ENCODE measurements at regions not wholly inside any gene's neighbourhood (a gene's known extent, or its start where the extent isn't known, plus 50 kb on each side); places are given as distances from the start of the nearest gene placed in this dataset.
A peak's percentile ranks its signal among the peaks of the same experiment; 100 is the strongest.
"Not testable (repeated sequence)": the region's sequence is repeated elsewhere in the genome, so short reads cannot be mapped to it uniquely, and the experiment has no call there.

DNA sequence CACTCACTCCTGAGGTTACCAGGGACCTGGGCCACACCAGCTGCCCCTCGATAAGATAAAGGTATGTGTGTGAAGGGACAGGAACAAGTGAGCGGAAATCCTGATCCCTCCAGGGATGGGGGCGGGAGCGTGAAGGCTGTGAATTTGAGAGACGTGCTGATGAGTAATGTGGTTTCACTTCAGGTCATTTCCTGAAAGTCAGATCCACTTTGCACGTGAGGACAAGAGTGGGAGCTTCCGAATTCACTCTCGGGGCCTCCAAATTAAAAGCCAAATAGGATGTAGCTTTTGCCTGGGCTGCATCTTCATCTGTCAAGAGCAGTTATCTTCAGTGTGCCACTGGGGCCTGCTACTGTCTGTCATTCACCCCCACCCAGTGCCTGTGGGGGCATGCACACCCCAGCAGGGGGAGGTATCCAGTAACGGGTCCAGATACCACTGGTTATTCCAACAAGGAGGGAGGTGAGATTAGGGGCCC lies 87.4 kb upstream of the LHX1 start:
- peak; percentile 7 for DNase-seq

DNA sequence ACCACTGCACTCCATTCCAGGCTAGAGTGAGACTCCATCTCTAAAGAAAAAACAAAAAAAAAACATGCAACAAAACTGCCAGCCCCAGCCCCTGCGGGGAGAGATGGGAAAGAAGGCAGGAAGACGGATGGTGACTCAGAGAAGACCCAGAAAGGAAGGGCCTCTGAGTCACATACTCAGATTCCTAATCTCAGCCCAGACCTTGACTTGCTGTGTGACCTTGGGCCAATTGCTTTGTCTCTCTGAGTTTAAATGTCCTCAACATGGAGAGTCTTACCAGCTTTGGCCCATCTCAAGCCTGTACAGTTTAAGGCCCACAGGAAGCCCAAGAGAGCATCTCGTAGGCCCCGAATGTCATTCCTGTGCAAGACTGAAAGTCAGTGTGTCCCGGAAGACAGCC lies 86.5 kb upstream of the LHX1 start:
- no peak for DNase-seq

DNA sequence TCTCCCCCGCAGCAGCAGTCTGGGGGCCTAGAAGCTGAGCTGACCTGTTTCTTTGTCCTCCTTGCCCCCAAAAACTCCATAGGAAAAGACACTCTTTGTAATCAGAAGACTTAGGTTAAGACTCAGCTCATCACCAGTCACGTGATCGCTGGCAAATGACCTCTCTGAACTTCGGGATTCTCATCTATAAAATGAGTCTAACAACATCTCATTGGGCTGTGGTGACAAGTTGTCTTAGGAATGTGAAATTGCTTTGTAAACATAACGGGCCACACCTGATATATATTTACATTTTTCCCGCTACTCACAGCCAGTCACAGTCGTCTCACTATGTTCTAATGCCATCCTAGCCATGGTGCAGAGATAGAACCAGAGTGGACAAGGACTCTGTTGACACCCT lies 86.0 kb upstream of the LHX1 start:
- no peak for DNase-seq

DNA sequence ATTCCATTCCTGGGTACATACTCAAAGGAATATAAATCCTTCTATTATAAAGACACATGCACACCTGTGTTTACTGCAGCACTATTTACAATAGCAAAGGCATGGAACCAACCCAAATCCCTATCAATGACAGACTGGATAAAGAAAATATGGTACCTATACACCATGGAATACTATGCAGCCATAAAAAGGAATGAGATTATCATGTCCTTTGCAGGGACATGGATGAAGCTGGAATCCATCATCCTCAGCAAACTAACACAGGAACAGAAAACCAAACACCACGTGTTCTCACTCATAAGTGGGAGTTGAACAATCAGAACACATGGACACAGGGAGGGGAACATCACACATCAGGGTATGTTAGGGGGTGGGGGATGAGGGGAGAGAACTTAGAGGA lies 84.8 kb upstream of the LHX1 start:
- not testable (repeated sequence) for DNase-seq

DNA sequence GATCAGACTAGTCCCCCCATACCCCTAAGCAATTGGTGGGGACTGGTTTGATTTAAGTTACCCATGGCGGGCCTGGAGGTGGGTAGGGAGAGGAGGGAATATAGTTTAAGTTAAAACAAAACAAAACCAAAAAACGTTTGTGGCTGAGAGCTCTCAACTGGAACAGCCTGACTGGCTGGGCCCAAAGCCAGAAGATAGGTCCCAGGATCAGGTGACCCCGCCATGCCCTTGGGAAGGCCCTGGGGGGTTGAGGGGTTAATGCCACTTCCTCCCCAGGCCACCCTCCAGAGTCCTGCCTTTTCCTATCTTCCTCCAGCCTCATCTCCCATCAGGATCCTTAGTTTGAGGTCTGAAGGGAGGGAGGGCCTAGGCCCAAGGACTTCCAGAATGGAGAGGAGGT lies 82.3 kb upstream of the LHX1 start:
- no peak for DNase-seq

DNA sequence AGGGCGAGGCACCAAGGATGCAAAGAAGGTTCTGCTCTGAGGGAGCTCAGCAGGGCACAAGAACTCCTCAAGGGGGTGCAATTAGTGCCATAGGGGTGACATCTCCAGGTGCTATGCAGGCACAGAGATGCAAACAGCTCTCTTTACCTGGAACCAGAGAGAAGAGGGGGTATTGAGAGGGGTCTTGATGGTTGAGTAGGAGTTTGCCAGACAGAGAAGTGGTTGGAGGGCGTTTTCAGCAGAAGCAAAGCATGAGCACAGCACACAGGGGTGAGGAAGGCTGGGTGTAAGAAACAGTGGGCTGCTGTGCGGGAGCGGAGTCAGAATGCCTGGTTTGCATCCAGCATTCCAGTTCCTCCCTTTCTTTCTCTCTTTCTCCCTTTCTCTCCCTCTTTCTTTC lies 81.8 kb upstream of the LHX1 start:
- DNase-seq = no peak

DNA sequence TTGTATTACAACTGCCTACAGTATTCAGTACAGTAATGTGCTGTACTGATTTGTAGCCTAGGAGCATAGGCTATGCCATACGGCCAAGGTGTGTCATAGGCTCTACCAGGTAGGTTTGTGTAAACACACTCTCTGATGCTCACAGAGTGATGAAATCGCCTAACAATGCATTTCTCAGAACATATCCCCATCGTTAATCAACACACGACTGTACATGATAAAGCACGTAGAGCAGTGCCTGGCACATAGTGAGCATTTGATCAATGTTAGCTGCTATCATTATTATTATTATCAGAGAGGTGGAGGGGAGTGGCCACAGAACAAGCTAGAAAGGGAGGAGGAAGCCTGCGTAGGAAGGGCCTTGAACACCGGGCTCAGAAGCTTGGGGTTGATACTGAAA lies 81.1 kb upstream of the LHX1 start:
- DNase-seq = no peak

DNA sequence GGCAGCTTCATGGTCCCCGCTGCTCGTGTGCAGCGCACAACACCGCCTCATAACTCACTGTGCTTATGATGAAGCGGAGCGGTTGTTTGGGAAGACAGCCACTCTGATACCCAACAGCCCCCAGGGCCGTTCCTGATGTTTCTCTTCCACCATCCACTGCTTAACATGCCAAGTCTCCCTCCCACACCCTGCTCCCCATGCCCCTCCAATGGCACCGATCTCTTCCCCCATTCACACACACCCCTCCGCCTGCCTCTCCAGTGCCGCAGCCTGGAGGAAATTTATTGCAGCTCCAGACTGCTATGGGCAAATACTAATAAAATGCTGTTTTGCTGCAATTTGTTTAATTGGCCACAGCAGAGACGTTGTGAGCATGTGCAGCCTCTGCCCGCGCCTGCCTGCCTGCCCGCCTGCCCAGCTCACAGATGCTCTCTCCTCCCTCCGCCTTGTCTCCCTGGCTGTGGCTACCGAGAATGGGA lies 80.3 kb upstream of the LHX1 start:
- no peak for DNase-seq

DNA sequence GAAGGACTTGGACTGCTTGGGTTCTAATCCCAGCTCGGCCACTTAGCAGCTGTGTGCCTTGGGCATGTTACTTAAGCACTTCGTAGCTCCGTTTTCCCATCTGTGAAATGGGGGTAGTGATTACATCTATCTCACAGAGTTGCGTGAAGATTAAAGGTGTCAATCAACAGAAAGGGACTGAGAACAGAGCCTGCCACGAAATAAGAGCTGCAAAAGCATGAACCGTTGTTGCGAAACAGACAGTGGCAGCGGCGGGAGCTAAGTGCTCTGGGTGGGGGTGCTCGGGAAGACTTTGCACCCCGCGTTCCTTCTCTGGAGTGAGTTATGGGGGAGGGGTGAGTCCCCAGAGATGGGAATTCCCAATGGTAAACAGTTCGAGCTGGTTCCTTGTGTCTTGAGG lies 79.6 kb upstream of the LHX1 start:
- no peak for DNase-seq

DNA sequence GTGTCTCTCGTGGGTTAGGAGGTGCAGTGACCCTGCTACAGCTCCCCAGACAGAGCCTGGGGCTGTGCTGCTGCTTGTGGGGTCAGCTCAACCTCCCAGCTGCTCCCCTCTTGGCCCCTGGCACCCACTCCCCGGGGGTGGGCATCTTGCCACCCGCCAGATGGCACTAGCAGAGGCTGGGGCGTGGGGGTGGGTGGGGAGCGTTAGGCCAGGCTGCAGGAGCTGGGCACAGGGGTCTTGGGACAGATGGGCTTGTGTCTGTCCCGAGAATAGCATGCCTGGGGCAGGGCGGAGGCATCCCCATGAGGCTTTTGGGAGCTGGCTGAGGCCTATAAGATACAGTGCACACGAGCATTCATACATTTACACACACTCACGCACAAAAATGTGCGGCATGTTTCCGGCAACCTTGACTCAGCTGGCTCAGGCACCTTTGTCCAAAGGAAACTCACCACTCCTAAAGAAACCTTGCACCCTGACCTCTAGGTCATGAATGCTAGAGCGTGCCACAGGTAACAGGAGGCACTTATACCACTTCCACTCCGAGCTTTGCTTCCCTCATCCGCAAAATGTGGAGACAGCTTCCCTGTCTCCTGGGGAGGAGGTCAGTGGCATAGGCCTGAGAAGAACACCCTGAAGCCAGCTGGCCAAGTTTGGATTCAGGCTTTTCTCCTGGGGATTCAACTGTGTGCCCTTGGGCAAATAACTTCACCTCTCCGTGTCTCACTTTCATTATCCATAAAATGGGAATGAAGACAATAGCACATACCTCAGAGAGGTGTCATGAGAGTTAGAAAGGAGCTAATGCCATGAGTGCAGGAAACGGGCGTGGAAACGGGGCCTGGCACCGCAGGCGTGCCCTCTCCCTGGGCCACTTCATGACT lies 78.9 kb upstream of the LHX1 start:
- DNase-seq = no peak

DNA sequence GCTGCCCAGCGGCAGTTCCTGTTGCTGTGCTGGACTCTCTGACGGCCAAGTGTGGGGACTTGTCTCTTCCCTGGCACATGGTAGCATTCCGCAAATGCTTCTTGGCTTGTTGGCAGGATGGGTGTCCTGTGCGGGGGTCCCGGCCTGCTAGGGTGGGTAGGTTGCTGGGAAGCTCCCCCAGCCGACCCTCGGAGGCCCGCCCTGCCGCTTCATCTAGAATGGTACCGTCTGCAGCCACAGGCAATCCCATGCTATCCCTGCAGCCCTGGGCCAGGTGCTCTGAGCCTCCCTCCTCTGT lies 78.3 kb upstream of the LHX1 start:
- no peak for DNase-seq

DNA sequence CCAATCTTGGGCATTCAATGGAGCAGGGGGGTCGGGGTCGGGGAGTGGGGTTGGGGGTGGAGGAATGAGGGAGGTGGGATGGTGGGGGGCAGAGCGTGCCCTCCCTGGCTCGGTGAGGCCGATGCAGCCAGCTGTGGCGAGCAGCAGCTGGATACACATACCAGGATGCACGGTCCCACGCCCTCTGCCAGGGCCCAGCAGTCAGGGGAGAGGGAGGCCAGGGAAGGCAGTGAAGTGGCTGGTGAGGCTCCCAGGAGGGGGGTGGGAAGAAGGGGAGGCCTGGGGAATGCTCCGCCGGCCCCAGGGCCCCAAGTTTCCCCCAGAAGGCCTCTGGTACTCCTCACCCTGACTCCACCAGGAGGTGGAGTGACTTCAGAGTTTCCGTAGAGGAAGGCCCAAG lies 77.6 kb upstream of the LHX1 start:
- DNase-seq = no peak

DNA sequence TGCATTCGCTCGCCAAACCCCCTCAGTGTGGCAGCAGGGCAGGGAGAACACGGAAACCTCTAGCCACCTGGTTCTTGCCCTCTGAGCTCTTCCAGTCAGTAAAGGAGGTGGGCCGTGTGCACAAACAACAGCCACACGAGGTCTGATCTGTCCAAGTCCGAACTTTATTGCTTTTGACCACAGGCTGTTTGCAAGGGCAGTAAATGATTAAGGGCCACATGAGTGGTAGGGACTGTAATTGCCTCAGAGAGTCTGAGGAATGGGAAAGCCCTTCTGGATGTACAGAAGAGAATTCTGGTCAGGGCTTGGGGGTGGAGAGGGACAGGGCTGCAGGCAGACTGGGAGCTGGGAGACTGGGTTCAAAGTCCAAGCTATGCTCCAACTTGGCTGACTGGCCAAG lies 75.7 kb upstream of the LHX1 start:
- DNase-seq = no peak

DNA sequence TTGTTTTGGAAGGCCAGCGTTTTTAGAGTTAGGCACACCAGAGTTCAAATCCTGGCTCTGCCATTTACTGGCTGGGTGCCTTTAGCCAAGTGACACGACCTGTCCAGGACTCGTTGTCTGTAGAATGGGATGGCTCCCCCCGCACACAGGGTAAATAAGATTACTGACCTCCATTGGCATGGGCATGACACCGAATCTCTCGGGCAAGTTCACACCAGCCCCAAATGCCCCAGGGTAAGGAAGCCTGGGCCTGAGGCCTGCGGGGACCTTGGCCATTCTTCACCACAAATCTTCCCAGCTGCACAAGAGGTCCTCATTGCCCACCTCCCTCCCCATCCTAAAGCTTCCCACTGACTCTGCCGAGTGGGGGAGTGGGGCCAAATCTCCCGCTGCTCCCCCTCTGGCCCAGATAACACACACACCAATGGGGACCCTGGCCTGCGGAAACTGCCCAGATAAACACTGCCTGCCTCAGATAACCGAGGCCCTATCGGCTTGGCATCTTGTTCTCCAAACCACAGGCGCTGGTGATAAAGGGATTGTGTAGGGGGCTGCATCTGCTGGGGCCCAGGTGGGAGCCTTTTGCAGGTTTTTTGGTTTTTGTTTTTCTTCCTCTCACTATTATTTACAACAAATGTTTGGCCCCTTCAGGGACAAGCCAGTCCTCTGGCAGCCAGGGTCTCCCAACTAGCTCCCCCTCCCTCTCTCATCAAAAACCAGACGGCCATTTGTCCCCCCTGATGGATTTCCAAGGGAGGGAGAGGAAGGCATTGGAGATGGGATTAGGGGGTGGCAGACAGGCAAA lies 75.0 kb upstream of the LHX1 start:
- DNase-seq = no peak

DNA sequence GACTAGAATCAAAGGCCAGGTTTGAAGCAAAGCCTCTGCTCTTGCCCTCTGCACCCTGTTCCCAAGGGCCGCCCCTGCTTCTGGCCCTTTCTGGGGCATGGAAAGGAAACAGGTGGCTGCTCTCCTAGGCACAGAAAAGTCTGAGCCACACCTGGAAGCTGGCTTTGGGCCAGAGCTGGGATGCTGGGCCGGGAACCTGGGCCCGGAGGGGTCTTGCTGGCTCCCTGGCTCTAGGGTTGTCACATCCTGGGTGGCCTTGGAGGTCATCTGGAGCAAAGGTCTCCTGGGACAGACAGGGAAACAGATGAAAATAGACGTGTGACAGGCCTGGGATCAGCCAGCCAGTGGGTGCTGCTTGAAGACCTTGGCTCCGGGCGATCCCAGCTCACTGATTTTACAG lies 74.1 kb upstream of the LHX1 start:
- DNase-seq = no peak

DNA sequence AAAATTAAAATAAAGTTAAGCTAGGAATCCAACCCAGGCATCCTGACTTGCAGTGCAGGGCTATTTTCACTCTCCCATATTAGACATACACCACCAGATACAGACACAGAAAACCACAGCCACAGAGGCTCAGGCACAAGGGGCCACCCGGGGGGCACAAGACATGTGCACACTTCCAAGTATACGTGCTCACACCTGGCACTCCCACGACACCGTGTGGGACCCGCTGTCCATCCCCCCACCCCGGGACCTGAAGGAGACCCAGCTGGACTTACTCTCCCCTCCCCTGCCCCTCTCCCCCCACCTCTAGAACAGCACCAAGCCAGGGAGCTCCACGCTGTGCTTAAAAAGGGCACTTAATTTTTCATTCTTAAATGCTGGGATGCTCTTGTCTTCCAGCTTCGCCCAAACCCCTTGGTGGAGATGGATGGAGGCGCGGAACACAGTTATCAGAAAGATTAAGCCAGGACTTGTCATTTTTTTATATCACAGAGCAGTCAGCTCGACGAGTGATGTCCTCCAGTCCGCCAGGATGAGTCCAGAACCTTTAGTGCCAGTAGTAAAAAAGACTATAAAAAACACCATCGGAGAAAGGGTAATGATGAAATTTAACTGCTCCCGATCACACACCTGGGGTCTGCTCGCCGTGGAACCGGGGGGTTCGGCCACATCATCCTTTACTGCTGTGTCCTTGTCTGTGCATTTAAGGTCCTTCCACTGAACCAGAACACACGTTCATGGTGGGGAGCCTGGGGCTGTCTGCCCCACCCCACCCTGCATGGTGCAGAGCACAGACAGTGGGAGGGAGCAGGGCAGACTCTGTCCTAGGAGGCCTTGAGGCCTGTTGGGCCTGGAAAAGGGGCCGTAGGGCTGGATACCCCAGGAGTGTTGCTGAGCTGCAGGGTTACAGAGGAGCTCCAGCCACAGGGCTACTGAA lies 73.3 kb upstream of the LHX1 start:
- no peak for DNase-seq

DNA sequence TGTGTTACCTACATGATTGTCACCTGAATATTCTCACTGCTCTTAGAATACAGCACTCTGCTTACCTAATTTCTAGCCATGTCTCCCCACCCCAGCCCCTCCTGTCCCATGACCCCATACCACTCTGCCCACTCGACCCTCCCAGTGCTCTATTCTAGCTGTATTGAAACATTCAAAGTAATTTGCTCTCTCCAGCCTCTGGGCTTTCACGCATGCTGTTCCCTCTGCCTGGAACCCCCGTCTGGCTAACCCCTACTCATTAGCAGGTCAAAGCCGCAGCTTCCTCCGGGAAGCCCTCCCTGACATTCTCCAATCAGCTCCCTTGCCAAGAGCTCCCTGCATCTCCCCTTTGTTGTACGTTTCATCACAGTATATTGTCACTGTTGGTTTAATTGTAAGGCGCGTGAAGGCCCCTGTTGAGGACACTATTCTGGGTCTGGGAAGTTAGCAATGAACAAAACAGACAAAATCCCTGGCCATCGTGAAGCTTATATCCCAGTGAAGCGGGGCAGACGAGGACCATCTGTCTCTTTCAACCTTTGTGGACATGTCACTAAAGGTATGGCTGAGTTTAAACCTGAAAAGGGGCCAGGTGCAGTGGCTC lies 72.3 kb upstream of the LHX1 start:
- DNase-seq = no peak

DNA sequence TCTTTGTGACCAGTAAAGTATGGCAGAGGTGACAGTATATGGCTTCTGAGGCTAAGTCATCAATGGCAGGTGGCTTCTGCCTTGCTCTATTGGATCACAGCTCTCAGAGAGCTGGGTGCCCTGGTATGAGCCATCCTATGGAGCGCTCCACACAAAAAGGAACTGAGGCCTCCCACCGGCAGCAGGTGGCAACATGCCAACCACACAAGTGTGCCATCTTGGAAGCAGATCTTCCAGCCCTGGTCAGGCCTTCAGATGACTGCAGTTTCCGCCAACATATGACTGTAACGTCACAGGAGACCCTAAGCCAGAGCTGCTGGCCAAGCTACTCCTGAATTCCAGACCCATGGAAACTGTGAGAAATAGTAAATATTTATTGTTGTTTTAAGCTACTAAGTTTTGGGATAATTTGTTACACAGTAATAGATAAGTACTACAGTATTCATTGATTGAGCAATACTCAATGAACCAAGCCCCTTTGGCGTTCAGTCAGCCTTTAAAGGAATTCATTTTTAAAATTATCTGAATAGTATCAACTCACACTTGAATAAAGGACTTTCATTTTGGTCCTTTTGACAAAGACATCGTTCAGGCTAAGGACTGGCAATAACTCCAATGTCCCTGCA lies 69.4 kb upstream of the LHX1 start:
- DNase-seq = no peak

DNA sequence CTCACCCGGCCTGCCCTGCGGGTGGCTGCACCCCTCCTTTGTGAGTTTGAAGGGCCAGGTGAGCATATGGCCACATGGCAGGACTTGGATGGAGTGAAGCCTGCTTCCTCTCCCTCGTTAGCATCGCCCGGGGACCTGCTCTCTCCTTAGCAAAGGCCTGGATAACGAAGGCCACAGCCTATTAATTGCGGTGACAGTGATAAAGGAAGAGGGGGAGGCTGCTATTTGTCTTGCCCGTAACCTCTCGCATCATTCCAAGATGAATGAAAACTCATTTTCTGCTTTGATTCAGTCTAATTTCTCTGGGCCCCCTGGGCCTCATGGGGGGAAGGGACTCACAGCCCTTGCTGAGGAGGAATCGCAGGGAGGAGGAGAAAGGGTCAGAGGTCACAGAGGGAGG lies 68.5 kb upstream of the LHX1 start:
- no peak for DNase-seq

DNA sequence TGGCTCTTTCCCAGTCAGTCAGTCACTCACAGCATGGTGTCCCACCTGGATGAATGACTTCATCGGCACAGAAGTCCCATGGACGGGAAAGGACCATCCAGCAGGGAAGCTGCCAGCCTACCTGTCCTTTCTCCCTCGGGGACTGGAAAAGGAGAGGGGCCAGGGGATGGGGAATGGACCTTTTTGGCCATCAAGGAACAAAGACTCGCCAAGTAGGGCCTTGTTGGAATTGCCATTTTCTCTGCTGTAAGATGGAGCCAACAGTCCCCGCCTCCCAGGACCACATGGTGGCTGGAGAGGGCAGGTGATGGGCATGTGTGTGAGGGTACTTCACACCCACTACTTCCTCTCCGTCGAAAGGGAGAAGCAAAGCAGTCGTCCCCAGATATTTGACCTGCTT lies 67.8 kb upstream of the LHX1 start:
- no peak for DNase-seq

DNA sequence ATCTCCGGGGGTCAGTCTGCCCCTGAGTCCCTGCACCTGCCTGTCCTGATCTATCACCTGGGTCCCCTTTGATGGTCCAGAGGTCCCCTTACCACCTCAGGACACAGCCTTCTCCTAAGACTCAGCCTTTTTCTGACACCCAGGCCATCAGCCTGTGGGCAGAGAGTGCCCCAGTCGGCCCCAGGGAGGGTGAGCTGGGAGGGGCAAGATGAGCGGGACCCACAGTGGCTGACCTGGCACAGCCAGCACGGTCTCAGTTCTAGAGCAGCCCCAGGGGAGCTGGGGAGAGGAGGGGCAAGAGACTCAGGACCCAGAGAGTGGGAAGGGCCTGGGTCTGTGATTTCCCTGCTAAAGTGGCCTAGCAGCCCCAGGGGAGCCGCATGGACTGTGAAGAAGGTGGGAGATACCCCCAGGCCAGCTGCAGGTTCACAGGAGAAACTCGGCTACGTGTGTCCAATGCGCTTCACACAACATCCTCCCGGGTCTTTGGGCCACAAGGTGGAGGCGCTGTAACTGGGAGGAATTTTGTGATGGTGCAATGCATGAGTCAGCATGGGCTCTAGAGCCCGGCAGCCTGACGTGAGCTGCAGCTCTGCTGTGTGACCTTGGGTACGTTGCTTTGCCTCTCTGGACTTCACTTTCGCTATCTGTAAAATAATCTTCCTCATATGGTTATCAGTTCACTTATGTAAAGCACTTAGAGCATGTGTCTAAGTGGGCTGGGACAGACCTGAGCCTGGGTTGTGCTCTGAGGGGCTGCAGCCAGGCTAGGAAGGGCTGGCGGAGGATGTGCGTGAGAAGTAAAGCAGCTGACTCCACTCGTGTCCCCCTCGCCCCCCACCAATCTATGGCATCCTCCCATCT lies 67.2 kb upstream of the LHX1 start:
- no peak for DNase-seq

DNA sequence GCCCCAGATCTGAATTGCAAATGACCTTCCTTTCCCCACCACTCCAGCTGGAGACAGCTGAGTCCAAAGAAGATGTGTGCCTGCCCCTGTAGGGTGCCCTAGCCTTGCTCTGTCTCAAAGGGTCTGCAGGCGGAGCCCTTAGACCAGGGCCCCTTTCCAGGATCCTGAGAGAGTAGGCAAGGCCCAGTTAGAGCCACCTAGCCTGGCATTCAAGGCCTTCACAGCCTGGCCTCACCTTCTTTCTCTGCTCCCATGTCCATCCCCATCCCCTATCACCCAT lies 66.6 kb upstream of the LHX1 start:
- no peak for DNase-seq
